AG09319 (cell line): ENCODE measurements at regions not wholly inside any gene's neighbourhood (a gene's known extent, or its start where the extent isn't known, plus 50 kb on each side); places are given as distances from the start of the nearest gene placed in this dataset.

Source experiments
- DNase-seq: peaks from one replicate; pipeline ENCODE4 v3.0.0-alpha.2; 2010; ENCODE audit warnings: low read depth; ENCODE audit errors: extremely low read depth
- CTCF ChIP-seq: IDR thresholded peaks from 2 replicates; pipeline ENCODE4 v1.5.1; 2011; ENCODE audit warnings: low read depth, mild to moderate bottlenecking, inconsistent platforms, low read length, moderate library complexity

GRCh38 chr4:124333466-124333865, 379.1 kb downstream of the ANKRD50 start:
- TF ChIP-seq CTCF = no peak
- DNase-seq = no peak

- peak; percentile 55 for TF ChIP-seq CTCF
- DNase-seq = peak; percentile 58
Observed at GRCh38 chr4:124334119-124334518, 378.4 kb downstream of the ANKRD50 start.

- TF ChIP-seq CTCF = no peak
- DNase-seq = no peak
Observed at GRCh38 chr4:124337874-124338273, 374.7 kb downstream of the ANKRD50 start.

- TF ChIP-seq CTCF = no peak
- no peak for DNase-seq
Observed at GRCh38 chr4:124343661-124344171, 368.8 kb downstream of the ANKRD50 start.

- no peak for TF ChIP-seq CTCF
- DNase-seq = no peak
Observed at GRCh38 chr4:124372916-124373315, 339.6 kb downstream of the ANKRD50 start.

GRCh38 chr4:124386163-124386562, 326.4 kb downstream of the ANKRD50 start:
- TF ChIP-seq CTCF = no peak
- no peak for DNase-seq

GRCh38 chr4:124386648-124387047, 325.9 kb downstream of the ANKRD50 start:
- TF ChIP-seq CTCF = no peak

More at GRCh38 chr4:124386648-124387047, 325.9 kb downstream of the ANKRD50 start:
- no peak for DNase-seq
